Left ventricle myocardium inferior (tissue), 1 donor: ENCODE measurements at regions not wholly inside any gene's neighbourhood (a gene's known extent, or its start where the extent isn't known, plus 50 kb on each side); places are given as distances from the start of the nearest gene placed in this dataset.

ENCODE experiments used
- DNase-seq: peaks from one replicate; pipeline ENCODE4 v3.0.0-alpha.2; 2020
- H3K27ac ChIP-seq: fragments of 200-600 bp; replicated peaks from 2 replicates; pipeline ENCODE4 v1.8.0; 2021
- H3K27me3 ChIP-seq: fragments of 200-600 bp; 2 replicates; pipeline ENCODE4 v1.8.0; 2021; ENCODE audit warnings: low read depth
- H3K36me3 ChIP-seq: fragments of 200-600 bp; 2 replicates; pipeline ENCODE4 v1.8.0; 2021
- H3K4me1 ChIP-seq: fragments of 200-600 bp; 2 replicates; pipeline ENCODE4 v1.8.0; 2021
- H3K4me3 ChIP-seq: fragments of 200-600 bp; 2 replicates; pipeline ENCODE4 v1.8.0; 2021; ENCODE audit warnings: mild to moderate bottlenecking, moderate library complexity
- H3K9me3 ChIP-seq: fragments of 200-600 bp; replicated peaks from 2 replicates; pipeline ENCODE4 v1.8.0; 2021
- intact Hi-C: fragments of 100-400 bp; cut with micrococcal nuclease; formaldehyde crosslinking; loops from one replicate; pipeline ENCODE4 v1.11.0; 2022
- TF ChIP-seq, protein P1 (sequence below): fragments of 200-600 bp; IDR thresholded peaks from 2 replicates; pipeline ENCODE4 v1.8.0; 2021; ENCODE audit warnings: antibody characterized with exemption, mild to moderate bottlenecking, borderline replicate concordance
- donor health status: DM: no; HTN: yes; CAD: no; lungs with severe emphysema.

DNA sequence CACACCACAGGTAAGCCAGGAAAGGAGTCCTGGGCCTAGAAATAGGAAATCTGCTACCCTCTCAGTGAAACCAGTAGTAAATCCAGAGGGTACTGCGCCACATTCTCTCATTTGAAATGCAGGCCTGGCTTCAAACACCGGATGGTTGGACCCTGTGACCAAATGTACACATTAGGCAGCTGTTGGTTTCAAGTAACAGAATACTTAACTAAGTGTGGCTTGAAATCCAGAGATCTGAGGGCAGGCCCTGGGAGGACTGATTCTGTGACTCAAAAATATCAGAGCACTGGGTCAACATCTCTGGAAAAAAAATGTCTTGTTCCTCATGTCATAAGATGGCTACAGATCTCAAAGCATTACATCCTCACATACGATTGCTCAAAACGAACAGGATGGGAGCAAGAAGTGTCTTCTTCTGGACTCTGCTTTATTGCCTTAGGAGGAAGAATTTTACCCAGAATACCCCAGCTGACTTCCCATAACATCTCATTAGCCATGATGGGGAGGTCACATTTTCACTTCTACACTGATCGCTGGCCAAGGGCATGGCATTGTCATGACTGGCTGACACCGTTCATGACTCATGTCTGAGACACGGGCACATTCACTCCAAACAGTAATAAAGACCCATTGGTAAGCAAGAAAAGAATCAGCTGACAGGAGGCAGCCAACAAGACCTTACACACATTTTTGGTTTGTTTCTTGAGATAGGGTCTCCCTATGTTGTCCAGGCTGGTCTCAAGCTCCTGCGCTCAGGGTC, 166.0 kb downstream of the ARRDC4 start:
- Histone ChIP-seq H3K4me1 (no peaks in the 10 kb centered on the region), H3K4me3 (no peak overlapping the region), H3K36me3 (no peaks in the 10 kb centered on the region), H3K27ac (no peak overlapping the region), H3K27me3 (peaks cover 20% of the 10 kb centered on the region), H3K9me3 (no peaks in the 10 kb centered on the region)
- DNase-seq = no peak
- intact Hi-C loops = no loop called here
- TF ChIP-seq, protein P1, sequence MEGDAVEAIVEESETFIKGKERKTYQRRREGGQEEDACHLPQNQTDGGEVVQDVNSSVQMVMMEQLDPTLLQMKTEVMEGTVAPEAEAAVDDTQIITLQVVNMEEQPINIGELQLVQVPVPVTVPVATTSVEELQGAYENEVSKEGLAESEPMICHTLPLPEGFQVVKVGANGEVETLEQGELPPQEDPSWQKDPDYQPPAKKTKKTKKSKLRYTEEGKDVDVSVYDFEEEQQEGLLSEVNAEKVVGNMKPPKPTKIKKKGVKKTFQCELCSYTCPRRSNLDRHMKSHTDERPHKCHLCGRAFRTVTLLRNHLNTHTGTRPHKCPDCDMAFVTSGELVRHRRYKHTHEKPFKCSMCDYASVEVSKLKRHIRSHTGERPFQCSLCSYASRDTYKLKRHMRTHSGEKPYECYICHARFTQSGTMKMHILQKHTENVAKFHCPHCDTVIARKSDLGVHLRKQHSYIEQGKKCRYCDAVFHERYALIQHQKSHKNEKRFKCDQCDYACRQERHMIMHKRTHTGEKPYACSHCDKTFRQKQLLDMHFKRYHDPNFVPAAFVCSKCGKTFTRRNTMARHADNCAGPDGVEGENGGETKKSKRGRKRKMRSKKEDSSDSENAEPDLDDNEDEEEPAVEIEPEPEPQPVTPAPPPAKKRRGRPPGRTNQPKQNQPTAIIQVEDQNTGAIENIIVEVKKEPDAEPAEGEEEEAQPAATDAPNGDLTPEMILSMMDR = no peak

DNA sequence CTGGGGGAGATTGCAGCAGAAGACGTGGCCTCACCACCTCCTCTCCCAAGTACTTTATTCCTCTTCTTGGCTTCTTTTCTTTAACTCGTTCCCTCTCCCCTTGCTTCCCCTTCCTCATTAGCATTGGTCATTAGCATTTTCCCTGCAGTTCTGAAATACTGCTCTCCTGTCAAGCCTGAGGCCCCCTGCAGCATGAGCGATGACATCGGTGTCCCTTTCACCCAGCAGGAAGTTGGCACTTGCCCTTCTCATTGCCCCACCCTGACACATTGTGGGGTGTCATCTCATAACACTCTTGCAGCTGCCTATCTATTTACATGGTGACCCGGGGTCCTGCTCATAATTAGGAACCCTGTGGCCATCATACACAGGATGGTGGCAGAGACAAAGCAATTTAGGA, 167.1 kb downstream of the ARRDC4 start:
- H3K27ac ChIP-seq = no peak overlapping the region
- H3K36me3 ChIP-seq = no peaks in the 10 kb centered on the region
- H3K4me3 ChIP-seq = no peak overlapping the region
- no peaks in the 10 kb centered on the region for H3K4me1 ChIP-seq
- intact Hi-C loops = no loop called here
- no peaks in the 10 kb centered on the region for H3K9me3 ChIP-seq
- H3K27me3 ChIP-seq = peaks cover 20% of the 10 kb centered on the region
- TF ChIP-seq, protein P1 = no peak
- no peak for DNase-seq

DNA sequence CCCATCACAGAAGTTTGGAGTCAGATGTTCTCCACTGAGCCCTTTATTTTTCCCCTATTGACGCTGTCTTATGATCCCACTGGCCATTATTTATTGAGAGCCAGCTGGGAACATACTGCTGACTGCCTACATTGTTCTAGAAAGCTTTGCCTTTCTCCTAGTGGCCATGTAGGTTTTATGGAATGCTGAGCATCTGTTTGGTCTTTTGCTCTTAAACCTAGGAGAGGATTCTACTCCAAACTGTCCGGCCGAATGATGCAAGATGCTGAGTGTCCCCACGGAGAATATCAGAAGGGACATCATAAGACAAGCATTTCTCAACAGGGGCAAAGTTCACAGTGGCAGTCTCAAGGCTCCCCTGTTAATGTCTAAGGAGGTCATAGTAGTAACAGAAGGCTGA, 171.4 kb downstream of the ARRDC4 start:
- TF ChIP-seq, protein P1 = no peak
- DNase-seq = no peak
- H3K9me3 ChIP-seq = no peaks in the 10 kb centered on the region

DNA sequence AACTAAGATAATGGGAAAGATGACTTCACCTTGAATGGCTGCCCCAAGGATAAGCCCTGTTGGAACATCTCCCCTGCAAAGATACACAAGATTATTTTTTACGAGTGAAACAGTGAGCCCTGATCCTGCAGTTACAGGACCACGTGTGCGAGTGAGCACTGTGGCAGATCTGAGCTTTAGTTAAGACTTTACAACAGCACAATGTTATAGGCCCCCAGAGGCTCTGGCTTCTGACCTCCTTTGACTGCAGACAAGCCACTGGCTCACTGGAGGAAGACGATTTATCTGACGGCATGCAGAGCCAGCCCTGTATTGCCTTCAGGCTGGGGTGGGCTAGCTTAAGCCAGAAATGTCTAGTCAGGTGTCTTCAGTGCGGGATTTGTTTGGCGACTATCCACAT, 174.4 kb downstream of the ARRDC4 start:
- Histone ChIP-seq H3K36me3 (no peaks in the 10 kb centered on the region), H3K4me3 (no peak overlapping the region), H3K9me3 (no peaks in the 10 kb centered on the region), H3K4me1 (no peaks in the 10 kb centered on the region), H3K27me3 (peaks cover 26% of the 10 kb centered on the region), H3K27ac (no peak overlapping the region)
- DNase-seq = no peak
- intact Hi-C loops = no loop called here
- TF ChIP-seq, protein P1 = no peak

More for the DNA sequence above, 171.4 kb downstream of the ARRDC4 start:
- intact Hi-C loops = no loop called here
- H3K36me3 ChIP-seq = no peaks in the 10 kb centered on the region
- peaks cover 26% of the 10 kb centered on the region for H3K27me3 ChIP-seq
- no peak overlapping the region for H3K27ac ChIP-seq
- no peaks in the 10 kb centered on the region for H3K4me1 ChIP-seq
- no peak overlapping the region for H3K4me3 ChIP-seq

DNA sequence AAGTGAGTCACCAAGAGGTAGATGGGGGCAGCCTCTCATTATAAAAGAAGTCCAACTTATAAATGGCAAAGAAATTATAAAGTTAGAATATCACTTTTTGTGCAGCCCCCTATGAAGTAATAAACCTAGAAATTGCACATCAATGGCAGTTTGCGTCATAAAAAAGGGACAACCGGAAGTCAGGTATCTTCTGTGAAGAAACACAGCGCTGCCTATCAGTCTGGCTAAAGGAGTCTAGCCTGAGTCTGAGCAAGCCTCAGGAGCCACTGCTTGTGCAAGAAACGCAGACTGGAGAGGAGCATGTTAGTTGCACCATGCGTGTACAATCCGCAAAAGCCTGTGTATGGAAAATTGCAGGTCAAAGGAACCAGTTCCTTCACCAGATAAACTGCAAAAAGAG, 178.4 kb downstream of the ARRDC4 start:
- Histone ChIP-seq H3K27me3 (peaks cover 20% of the 10 kb centered on the region), H3K9me3 (no peaks in the 10 kb centered on the region), H3K36me3 (no peaks in the 10 kb centered on the region), H3K27ac (no peak overlapping the region), H3K4me1 (no peaks in the 10 kb centered on the region), H3K4me3 (no peak overlapping the region)
- DNase-seq = no peak
- intact Hi-C loops = no loop called here
- TF ChIP-seq, protein P1 = no peak
